A549 (cell line): ENCODE measurements at regions not wholly inside any gene's neighbourhood (a gene's known extent, or its start where the extent isn't known, plus 50 kb on each side); places are given as distances from the start of the nearest gene placed in this dataset.

Experiments
- ATAC-seq, 2 experiments: fragments of 200-7000 bp in 1 of 2; fragments of >200 bp in 1 of 2; cut with Nextera tagmentation in 1 of 2; cut with Tn5 transposase in 1 of 2; 3 replicates each; pipeline versions ENCODE4 v1.8.0 to v1.9.1; 2018 to 2020; ENCODE audit warnings: mild to moderate bottlenecking in 1 of 2, moderate library complexity in 1 of 2
- CTCF ChIA-PET: fragments of 300-600 bp; sonication (Branson Sonifier 250); formaldehyde crosslinking; extraction: SDS; loops from one replicate; lab custom pipeline; 2021; ENCODE audit warnings: antibody characterized with exemption, inconsistent platforms; lab: Yijun Ruan, JAX
- POLR2A ChIA-PET: fragments of 350-600 bp; formaldehyde crosslinking; extraction: SDS; loops from one replicate; lab custom pipeline; 2021; ENCODE audit warnings: antibody characterized with exemption, inconsistent platforms; lab: Yijun Ruan, JAX
- DNase-seq, 2 experiments: peaks; one replicate each; pipeline versions ENCODE4 v3.0.0 to v3.0.0-alpha.2; 2011 to 2016; ENCODE audit warnings: low read depth in 1 of 2, low spot score in 1 of 2
- FAIRE-seq: peaks from 2 replicates; lab custom pipeline; 2011; peaks lifted over from hg19 to GRCh38; lab: Jason Lieb, UNC
- H3K27ac ChIP-seq, 2 experiments: fragments of >200 bp; sonication (Bioruptor Twin); formaldehyde crosslinking; 3 replicates each; pipeline ENCODE4 v1.5.1; 2016 to 2017
- H3K4me1 ChIP-seq: fragments of >200 bp; sonication (Bioruptor Twin); formaldehyde crosslinking; 3 replicates; pipeline ENCODE4 v1.6.1; 2016
- H3K4me2 ChIP-seq: fragments of >200 bp; sonication (Bioruptor Twin); formaldehyde crosslinking; 3 replicates; pipeline ENCODE4 v1.6.1; 2016
- H3K4me3 ChIP-seq: fragments of >200 bp; sonication (Bioruptor Twin); formaldehyde crosslinking; 3 replicates; pipeline ENCODE4 v1.5.1; 2016
- H3K9me3 ChIP-seq: fragments of >200 bp; sonication (Bioruptor Twin); formaldehyde crosslinking; 3 replicates; pipeline ENCODE4 v1.6.1; 2016
- BHLHE40 ChIP-seq: IDR thresholded peaks from 2 replicates; pipeline ENCODE4 v1.6.1; 2012; ENCODE audit warnings: low read depth, low read length, inconsistent platforms
- CBX2 ChIP-seq: fragments of 200-600 bp; sonication (generic); IDR thresholded peaks from 2 replicates; pipeline ENCODE4 v1.6.1; 2016; ENCODE audit warnings: low read depth, mild to moderate bottlenecking, borderline replicate concordance
- CBX8 ChIP-seq: fragments of 200-600 bp; sonication (generic); IDR thresholded peaks from 2 replicates; pipeline ENCODE4 v1.6.1; 2016
- CEBPB ChIP-seq, 2 experiments: fragments of >200 bp in 1 of 2; sonication (Bioruptor Twin) in 1 of 2; formaldehyde crosslinking in 1 of 2; IDR thresholded peaks; 2 replicates each; pipeline ENCODE4 v1.6.1; 2012 to 2016
- CHD2 ChIP-seq: fragments of 150-350 bp; IDR thresholded peaks from 2 replicates; pipeline ENCODE4 v1.6.1; 2014; ENCODE audit warnings: low read length; ENCODE audit not compliant: partially characterized antibody
- EHMT2 ChIP-seq: fragments of 200-600 bp; sonication (generic); IDR thresholded peaks from 2 replicates; pipeline ENCODE4 v1.6.1; 2016; ENCODE audit warnings: antibody characterized with exemption, low read depth, mild to moderate bottlenecking, moderate library complexity
- EP300 ChIP-seq, 2 experiments: fragments of >200 bp; sonication (Bioruptor Twin); formaldehyde crosslinking; IDR thresholded peaks; 2 replicates in 1 of 2; 3 replicates in 1 of 2; pipeline ENCODE4 v1.6.1; 2016 to 2017
- FOSL2 ChIP-seq, 2 experiments: fragments of 450-650 bp in 1 of 2; fragments of >200 bp in 1 of 2; sonication (Bioruptor Twin) in 1 of 2; formaldehyde crosslinking; IDR thresholded peaks; 2 replicates each; pipeline versions ENCODE4 v1.5.0 to v1.6.1; 2016 to 2020; ENCODE audit warnings: mild to moderate bottlenecking in 1 of 2, moderate library complexity in 1 of 2
- GATA3 ChIP-seq: IDR thresholded peaks from 2 replicates; pipeline ENCODE4 v1.6.1; 2012; ENCODE audit warnings: borderline replicate concordance
- HDAC2 ChIP-seq: fragments of 200-600 bp; sonication (generic); IDR thresholded peaks from 2 replicates; pipeline ENCODE4 v1.6.1; 2016
- HOXB13 ChIP-seq: fragments of 250-450 bp; sonication (Bioruptor Pico); IDR thresholded peaks from 2 replicates; pipeline ENCODE4 v1.5.0; 2020; ENCODE audit warnings: low read depth, mild to moderate bottlenecking, moderate library complexity
- KDM5A ChIP-seq: fragments of 200-600 bp; sonication (generic); IDR thresholded peaks from 2 replicates; pipeline ENCODE4 v1.6.1; 2016; ENCODE audit warnings: antibody characterized with exemption, mild to moderate bottlenecking
- MAFK ChIP-seq: fragments of 450-650 bp; IDR thresholded peaks from 2 replicates; pipeline ENCODE4 v1.6.1; 2014; ENCODE audit not compliant: partially characterized antibody
- TFCP2L1 ChIP-seq: fragments of 250-450 bp; sonication (Bioruptor Pico); IDR thresholded peaks from 2 replicates; pipeline ENCODE4 v1.5.0; 2021; ENCODE audit warnings: mild to moderate bottlenecking
- TP53 ChIP-seq: fragments of 250-450 bp; sonication (Bioruptor Pico); IDR thresholded peaks from 2 replicates; pipeline ENCODE4 v1.5.0; 2021; ENCODE audit warnings: mild to moderate bottlenecking, moderate library complexity
- ZSCAN20 ChIP-seq: fragments of 250-450 bp; sonication (Bioruptor Pico); IDR thresholded peaks from 2 replicates; pipeline ENCODE4 v1.8.0; 2022; ENCODE audit warnings: mild to moderate bottlenecking, moderate library complexity
- WGBS: methylation state at CpG from one replicate; pipeline ENCODE4 v1.1.6; 2017; ENCODE audit errors: missing lambda C conversion rate; 5-methylcytosine and 5-hydroxymethylcytosine counted together
- TF ChIP-seq, protein P1 (sequence below): fragments of 200-600 bp; sonication (generic); IDR thresholded peaks from 2 replicates; pipeline ENCODE4 v1.6.1; 2016; ENCODE audit warnings: antibody characterized with exemption, mild to moderate bottlenecking, moderate library complexity
- TF ChIP-seq, protein P2 (sequence below): fragments of 250-450 bp; sonication (Bioruptor Pico); IDR thresholded peaks from 2 replicates; pipeline ENCODE4 v1.5.0; 2020; ENCODE audit warnings: low read depth, mild to moderate bottlenecking, moderate library complexity
- TF ChIP-seq, protein P3 (sequence below): IDR thresholded peaks from 2 replicates; pipeline ENCODE4 v1.6.1; 2012; ENCODE audit warnings: low read depth, borderline replicate concordance
- TF ChIP-seq, protein P4 (sequence below): fragments of >200 bp; sonication (Bioruptor Twin); formaldehyde crosslinking; IDR thresholded peaks from 2 replicates; pipeline ENCODE4 v1.6.1; 2016
- TF ChIP-seq, protein P5 (sequence below): fragments of >200 bp; sonication (Bioruptor Twin); formaldehyde crosslinking; IDR thresholded peaks from 3 replicates; pipeline ENCODE4 v1.5.1; 2016

DNA sequence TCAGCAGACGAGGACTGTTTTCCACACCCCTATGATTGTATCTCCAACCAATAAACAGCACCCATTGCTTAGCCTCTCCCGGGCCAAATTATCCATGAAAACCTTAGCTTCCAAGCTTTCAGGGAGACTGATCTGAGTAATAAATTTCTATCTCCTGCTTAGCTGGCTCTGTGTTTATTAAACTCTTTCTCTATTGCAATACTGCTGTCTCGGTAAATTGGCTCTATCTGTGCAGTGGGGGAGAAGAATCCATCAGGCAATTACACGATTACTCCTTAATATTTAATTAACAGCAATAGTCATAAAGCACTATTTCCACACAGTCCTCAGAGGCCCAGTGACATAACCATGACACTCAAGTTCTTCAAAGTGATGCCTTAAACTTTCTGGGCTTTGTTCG is 1122.8 kb downstream of the TYW1 start (continued):
- TF ChIP-seq, protein P1, sequence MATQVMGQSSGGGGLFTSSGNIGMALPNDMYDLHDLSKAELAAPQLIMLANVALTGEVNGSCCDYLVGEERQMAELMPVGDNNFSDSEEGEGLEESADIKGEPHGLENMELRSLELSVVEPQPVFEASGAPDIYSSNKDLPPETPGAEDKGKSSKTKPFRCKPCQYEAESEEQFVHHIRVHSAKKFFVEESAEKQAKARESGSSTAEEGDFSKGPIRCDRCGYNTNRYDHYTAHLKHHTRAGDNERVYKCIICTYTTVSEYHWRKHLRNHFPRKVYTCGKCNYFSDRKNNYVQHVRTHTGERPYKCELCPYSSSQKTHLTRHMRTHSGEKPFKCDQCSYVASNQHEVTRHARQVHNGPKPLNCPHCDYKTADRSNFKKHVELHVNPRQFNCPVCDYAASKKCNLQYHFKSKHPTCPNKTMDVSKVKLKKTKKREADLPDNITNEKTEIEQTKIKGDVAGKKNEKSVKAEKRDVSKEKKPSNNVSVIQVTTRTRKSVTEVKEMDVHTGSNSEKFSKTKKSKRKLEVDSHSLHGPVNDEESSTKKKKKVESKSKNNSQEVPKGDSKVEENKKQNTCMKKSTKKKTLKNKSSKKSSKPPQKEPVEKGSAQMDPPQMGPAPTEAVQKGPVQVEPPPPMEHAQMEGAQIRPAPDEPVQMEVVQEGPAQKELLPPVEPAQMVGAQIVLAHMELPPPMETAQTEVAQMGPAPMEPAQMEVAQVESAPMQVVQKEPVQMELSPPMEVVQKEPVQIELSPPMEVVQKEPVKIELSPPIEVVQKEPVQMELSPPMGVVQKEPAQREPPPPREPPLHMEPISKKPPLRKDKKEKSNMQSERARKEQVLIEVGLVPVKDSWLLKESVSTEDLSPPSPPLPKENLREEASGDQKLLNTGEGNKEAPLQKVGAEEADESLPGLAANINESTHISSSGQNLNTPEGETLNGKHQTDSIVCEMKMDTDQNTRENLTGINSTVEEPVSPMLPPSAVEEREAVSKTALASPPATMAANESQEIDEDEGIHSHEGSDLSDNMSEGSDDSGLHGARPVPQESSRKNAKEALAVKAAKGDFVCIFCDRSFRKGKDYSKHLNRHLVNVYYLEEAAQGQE = no peak
- TF ChIP-seq, protein P2, sequence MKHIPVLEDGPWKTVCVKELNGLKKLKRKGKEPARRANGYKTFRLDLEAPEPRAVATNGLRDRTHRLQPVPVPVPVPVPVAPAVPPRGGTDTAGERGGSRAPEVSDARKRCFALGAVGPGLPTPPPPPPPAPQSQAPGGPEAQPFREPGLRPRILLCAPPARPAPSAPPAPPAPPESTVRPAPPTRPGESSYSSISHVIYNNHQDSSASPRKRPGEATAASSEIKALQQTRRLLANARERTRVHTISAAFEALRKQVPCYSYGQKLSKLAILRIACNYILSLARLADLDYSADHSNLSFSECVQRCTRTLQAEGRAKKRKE (CRISPR knock-in tag) = no peak

DNA sequence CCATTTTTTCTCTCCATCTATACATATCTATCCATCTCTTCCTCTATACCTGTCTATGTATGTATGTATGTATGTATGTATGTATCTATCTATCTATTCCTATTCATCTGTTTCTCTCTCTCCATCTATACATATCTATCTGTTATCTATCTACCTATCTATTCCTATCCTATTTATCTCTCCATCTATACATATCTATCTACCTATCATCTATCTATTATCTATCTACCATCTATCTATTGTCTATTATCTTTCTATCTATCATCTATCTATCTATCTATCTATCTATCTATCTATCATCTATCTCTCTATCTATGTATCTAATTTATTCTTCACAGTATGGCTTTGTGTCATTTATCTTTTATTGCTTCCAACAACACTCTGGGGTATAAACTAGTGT is 1124.4 kb downstream of the TYW1 start:
- no peak for DNase-seq
- Histone ChIP-seq H3K27ac (no peak overlapping the region), H3K9me3 (peaks cover 17% of the 10 kb centered on the region), H3K4me1 (no peaks in the 10 kb centered on the region), H3K4me3 (no peak overlapping the region), H3K4me2 (no peak overlapping the region)
- TF ChIP-seq GATA3 (no peak), KDM5A (no peak), CEBPB (IDR thresholded peaks at IDR 0.05) (no peak), HDAC2 (no peak), EHMT2 (no peak), MAFK (no peak), EP300 (IDR thresholded peaks at IDR 0.05) (no peak), TP53 (CRISPR knock-in tag) (no peak)
- TF ChIP-seq, protein P1 = no peak
- TF ChIP-seq, protein P3, sequence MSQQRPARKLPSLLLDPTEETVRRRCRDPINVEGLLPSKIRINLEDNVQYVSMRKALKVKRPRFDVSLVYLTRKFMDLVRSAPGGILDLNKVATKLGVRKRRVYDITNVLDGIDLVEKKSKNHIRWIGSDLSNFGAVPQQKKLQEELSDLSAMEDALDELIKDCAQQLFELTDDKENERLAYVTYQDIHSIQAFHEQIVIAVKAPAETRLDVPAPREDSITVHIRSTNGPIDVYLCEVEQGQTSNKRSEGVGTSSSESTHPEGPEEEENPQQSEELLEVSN = no peak
- ChIA-PET CTCF (no interaction called here), POLR2A (no interaction called here)
- FAIRE-seq = no peak
- no peak for ATAC-seq

DNA sequence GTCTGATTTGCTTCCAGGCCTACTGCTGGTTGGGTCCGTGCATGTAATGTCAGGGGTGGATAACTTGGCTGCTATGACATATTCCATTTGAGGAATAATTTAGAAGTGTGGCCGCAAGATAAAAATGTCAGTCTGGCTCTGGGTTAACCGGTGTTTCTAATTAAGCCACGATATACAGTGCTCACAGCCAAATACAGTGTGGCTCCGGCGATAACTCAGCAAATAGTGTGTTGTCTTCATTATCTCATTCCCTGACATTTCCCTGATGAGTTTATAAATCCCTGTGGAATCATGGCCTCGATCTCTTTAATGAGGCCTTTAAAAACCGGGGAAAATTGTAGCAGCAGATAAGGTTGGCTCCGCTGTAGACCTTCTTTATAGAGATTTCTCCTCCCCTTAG is 1125.0 kb downstream of the TYW1 start:
- TF ChIP-seq ZSCAN20 = no peak
- TF ChIP-seq HOXB13 (CRISPR knock-in tag) = no peak
- no peak for TF ChIP-seq CHD2
- TF ChIP-seq CBX2 = no peak
- TF ChIP-seq TFCP2L1 (CRISPR knock-in tag) = no peak
- no peak for TF ChIP-seq FOSL2 (IDR thresholded peaks at IDR 0.05)
- no peak for TF ChIP-seq FOSL2 (CRISPR knock-in tag; IDR thresholded peaks at IDR 0.05)
- no peak for TF ChIP-seq CBX8
- no peak for TF ChIP-seq BHLHE40
- TF ChIP-seq, protein P4, sequence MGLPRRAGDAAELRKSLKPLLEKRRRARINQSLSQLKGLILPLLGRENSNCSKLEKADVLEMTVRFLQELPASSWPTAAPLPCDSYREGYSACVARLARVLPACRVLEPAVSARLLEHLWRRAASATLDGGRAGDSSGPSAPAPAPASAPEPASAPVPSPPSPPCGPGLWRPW = no peak
- TF ChIP-seq, protein P5, sequence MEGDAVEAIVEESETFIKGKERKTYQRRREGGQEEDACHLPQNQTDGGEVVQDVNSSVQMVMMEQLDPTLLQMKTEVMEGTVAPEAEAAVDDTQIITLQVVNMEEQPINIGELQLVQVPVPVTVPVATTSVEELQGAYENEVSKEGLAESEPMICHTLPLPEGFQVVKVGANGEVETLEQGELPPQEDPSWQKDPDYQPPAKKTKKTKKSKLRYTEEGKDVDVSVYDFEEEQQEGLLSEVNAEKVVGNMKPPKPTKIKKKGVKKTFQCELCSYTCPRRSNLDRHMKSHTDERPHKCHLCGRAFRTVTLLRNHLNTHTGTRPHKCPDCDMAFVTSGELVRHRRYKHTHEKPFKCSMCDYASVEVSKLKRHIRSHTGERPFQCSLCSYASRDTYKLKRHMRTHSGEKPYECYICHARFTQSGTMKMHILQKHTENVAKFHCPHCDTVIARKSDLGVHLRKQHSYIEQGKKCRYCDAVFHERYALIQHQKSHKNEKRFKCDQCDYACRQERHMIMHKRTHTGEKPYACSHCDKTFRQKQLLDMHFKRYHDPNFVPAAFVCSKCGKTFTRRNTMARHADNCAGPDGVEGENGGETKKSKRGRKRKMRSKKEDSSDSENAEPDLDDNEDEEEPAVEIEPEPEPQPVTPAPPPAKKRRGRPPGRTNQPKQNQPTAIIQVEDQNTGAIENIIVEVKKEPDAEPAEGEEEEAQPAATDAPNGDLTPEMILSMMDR = no peak
- CTCF ChIA-PET = no interaction called here
- 45% methylated on average over 9 of the region's 9 CpGs for WGBS
- no peak overlapping the region for H3K4me2 ChIP-seq
- no peak overlapping the region for H3K27ac ChIP-seq
- H3K4me3 ChIP-seq = no peak overlapping the region
- DNase-seq (no peak), FAIRE-seq (no peak), ATAC-seq (no peak)
- peaks cover 14% of the 10 kb centered on the region for H3K9me3 ChIP-seq
- no peaks in the 10 kb centered on the region for H3K4me1 ChIP-seq
- POLR2A ChIA-PET = no interaction called here
